ENCODE measurements at regions not wholly inside any gene's neighbourhood (a gene's known extent, or its start where the extent isn't known, plus 50 kb on each side); places are given as distances from the start of the nearest gene placed in this dataset.
"Not testable (repeated sequence)": the region's sequence is repeated elsewhere in the genome, so short reads cannot be mapped to it uniquely, and the experiment has no call there.

DNA sequence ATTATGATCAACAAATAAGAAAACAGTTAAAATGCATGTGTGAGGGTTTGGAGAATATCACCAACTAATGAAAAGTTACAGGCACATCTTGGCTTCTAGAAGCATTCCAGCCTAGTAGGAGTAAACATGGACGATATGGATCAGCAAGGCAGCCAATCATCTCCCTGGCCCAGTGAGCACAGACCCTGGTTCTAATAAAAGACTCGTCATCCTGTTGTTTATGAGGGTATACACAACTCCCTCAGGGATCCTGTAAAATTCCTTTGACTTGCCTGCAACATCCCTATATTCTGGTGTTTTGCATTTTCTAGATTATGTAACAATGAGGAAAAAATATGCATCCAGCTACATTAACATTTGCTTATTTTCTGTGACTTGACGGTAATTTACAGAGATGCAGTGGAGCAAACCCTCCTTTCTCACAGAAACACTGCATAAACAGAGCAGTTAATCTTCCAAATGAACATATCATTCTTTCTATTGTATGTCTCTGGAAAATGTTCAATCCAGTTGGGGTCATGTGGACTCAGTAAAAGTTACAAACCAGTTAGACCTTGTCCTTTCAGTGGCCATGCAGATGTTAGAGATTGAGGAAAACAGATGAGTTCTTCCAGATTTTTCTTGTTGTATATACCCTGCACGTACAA, 88.9 kb upstream of the NDP start:
- H3K9me3 ChIP-seq (ENCODE audit: control insufficient read depth, insufficient read depth, low read length): no peaks in the 10 kb centered on the region
- DNase-seq (ENCODE audit: low read depth, low spot score): no peak
- H3K4me3 ChIP-seq (ENCODE audit: low read depth, low read length): no peak overlapping the region
- TF ChIP-seq, protein P1, sequence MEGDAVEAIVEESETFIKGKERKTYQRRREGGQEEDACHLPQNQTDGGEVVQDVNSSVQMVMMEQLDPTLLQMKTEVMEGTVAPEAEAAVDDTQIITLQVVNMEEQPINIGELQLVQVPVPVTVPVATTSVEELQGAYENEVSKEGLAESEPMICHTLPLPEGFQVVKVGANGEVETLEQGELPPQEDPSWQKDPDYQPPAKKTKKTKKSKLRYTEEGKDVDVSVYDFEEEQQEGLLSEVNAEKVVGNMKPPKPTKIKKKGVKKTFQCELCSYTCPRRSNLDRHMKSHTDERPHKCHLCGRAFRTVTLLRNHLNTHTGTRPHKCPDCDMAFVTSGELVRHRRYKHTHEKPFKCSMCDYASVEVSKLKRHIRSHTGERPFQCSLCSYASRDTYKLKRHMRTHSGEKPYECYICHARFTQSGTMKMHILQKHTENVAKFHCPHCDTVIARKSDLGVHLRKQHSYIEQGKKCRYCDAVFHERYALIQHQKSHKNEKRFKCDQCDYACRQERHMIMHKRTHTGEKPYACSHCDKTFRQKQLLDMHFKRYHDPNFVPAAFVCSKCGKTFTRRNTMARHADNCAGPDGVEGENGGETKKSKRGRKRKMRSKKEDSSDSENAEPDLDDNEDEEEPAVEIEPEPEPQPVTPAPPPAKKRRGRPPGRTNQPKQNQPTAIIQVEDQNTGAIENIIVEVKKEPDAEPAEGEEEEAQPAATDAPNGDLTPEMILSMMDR (IDR thresholded peaks at IDR 0.05; ENCODE audit: low read depth, low read length): no peak
- ChIA-PET POLR2A (no interaction called here), CTCF (no interaction called here)
- no peaks in the 10 kb centered on the region for H3K27me3 ChIP-seq (ENCODE audit: control insufficient read depth, insufficient read depth, low read length)
- H3K27ac ChIP-seq (ENCODE audit: low read depth, low read length): no peak overlapping the region

DNA sequence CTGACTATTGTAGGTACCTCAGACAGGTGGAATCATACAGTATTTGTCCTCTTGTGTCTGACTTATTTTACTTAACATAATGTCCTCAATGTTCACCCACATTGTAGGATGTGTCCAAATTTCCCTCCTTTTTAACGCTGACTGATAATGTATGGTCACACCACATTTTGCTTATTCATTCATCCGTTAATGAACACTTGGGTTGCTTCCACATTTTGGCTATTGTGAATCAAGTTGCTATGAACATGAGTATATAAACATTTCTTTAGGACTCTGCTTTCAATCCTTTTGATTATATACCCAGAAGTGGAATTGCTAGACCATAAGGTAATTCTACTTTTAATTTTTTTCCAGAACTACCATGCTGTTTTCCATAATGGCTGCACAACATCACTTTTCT, 87.0 kb upstream of the NDP start:
- H3K27ac ChIP-seq (ENCODE audit: low read depth, low read length): no peak overlapping the region
- no peaks in the 10 kb centered on the region for H3K9me3 ChIP-seq (ENCODE audit: control insufficient read depth, insufficient read depth, low read length)
- POLR2A ChIA-PET: no interaction called here
- CTCF ChIA-PET: interaction anchor here (1.2 kb wide), 1 partner anchor 184 kb away, joined by 4 read pairs; no protein-coding TSS in a partner anchor
- H3K4me3 ChIP-seq (ENCODE audit: low read depth, low read length): no peak overlapping the region
- DNase-seq (ENCODE audit: low read depth, low spot score): no peak
- H3K27me3 ChIP-seq (ENCODE audit: control insufficient read depth, insufficient read depth, low read length): peaks cover 2% of the 10 kb centered on the region
- TF ChIP-seq, protein P1 (IDR thresholded peaks at IDR 0.05; ENCODE audit: low read depth, low read length): no peak

DNA sequence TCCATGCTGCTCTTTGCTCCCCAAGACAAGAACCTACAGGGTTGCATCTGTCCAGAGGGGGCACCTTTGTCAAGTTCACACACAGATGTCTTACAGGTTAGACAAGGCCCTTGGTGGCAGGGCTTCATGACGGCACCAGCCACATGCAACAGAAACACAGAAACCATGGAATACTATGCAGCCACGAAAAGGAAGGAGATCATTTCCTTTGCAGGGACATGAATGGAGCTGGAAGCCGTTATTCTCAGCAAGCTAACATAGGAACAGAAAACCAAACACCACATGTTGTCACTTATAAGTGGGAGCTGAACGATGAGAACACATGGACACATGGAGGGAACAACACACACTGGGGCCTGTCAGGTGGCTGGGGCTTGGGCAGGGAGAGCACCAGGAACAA, 85.1 kb upstream of the NDP start:
- ChIA-PET POLR2A (no interaction called here), CTCF (no interaction called here)
- no peaks in the 10 kb centered on the region for H3K9me3 ChIP-seq (ENCODE audit: control insufficient read depth, insufficient read depth, low read length)
- no peak overlapping the region for H3K4me3 ChIP-seq (ENCODE audit: low read depth, low read length)
- H3K27me3 ChIP-seq (ENCODE audit: control insufficient read depth, insufficient read depth, low read length): peaks cover 6% of the 10 kb centered on the region
- TF ChIP-seq, protein P1 (IDR thresholded peaks at IDR 0.05; ENCODE audit: low read depth, low read length): no peak
- no peak for DNase-seq (ENCODE audit: low read depth, low spot score)
- no peak overlapping the region for H3K27ac ChIP-seq (ENCODE audit: low read depth, low read length)

DNA sequence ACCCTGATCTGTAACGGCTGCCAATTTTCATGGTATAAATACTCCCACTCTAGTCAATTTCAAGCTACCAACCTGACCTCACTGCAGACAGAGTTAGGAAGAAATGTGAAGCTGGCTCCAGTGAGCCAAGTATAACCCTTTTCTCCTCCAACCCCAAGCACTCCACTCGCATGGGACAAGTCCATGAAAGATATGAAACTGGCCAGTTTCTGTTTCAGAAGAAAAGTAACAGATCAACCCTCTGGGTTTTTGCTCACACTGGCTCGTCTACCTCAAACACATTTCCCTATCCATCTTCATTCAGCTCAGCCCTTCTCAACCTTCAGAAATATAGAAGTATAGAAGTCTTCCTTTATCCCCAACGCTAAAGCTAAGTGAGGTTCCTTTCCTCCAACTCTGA, 82.4 kb upstream of the NDP start:
- ChIA-PET CTCF (no interaction called here), POLR2A (no interaction called here)
- H3K27me3 ChIP-seq (ENCODE audit: control insufficient read depth, insufficient read depth, low read length): peaks cover 6% of the 10 kb centered on the region
- TF ChIP-seq, protein P1 (IDR thresholded peaks at IDR 0.05; ENCODE audit: low read depth, low read length): no peak
- no peaks in the 10 kb centered on the region for H3K9me3 ChIP-seq (ENCODE audit: control insufficient read depth, insufficient read depth, low read length)
- DNase-seq (ENCODE audit: low read depth, low spot score): no peak
- H3K4me3 ChIP-seq (ENCODE audit: low read depth, low read length): no peak overlapping the region
- no peak overlapping the region for H3K27ac ChIP-seq (ENCODE audit: low read depth, low read length)

DNA sequence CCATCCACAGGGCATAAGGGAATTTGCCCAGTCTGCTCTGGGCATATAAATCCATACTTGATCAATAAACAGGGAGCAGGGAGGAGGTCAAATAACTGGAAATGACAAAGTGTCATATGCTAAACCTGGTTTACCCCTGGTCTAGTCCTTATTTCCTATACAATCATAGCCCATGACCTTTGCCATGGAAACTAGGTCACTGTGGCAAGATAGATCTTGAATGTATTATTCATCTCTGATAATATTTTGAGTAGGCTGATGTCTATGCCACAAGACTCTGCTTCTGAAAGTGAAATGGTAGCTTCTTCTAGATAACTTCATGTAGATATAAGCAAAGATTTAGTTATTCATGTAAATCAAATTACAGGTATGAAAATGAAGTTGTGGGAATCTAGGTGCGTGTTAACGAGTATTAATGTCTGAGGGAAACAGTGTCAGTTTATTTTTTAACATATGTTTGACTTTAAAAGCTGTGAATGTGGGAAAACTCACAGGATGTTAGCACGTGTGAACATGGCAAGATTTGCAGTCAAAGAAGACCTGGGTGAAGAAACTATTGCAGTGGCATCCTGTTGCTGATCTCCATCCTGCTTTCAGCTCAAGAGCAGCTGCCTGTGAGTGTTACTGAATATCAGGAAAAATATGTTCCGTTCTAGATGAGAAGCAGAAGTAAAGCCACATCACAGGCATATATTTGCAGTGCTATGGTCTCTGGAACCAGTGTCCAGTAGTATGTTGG, 81.8 kb upstream of the NDP start:
- POLR2A ChIA-PET: no interaction called here
- H3K27me3 ChIP-seq (ENCODE audit: control insufficient read depth, insufficient read depth, low read length): peaks cover 6% of the 10 kb centered on the region
- no peak overlapping the region for H3K4me3 ChIP-seq (ENCODE audit: low read depth, low read length)
- CTCF ChIA-PET: no interaction called here
- H3K27ac ChIP-seq (ENCODE audit: low read depth, low read length): no peak overlapping the region
- TF ChIP-seq, protein P1 (IDR thresholded peaks at IDR 0.05; ENCODE audit: low read depth, low read length): no peak
- no peak for DNase-seq (ENCODE audit: low read depth, low spot score)
- H3K9me3 ChIP-seq (ENCODE audit: control insufficient read depth, insufficient read depth, low read length): no peaks in the 10 kb centered on the region

DNA sequence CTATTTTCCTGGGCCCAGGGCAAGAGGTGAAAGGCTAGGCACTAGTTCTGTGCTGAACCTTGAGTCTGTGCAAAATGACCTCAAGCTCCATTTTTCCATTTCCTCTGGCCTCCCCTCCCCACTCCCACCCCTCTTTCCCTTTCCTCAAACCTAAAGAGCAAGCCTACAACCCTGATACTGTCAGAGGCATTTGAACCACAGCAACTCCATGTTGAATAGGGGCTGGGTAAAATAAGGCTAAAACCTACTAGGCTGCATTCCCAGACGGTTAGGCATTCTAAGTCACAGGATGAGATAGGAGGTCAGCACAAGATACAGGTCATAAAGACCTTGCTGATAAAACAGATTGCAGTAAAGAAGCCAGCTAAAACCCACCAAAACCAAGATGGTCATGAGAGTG, 71.9 kb upstream of the NDP start:
- H3K4me3 ChIP-seq (ENCODE audit: low read depth, low read length); CTCF ChIA-PET: not testable (repeated sequence)

More for the DNA sequence above, 71.9 kb upstream of the NDP start:
- H3K27me3 ChIP-seq (ENCODE audit: control insufficient read depth, insufficient read depth, low read length); H3K9me3 ChIP-seq (ENCODE audit: control insufficient read depth, insufficient read depth, low read length); POLR2A ChIA-PET; H3K27ac ChIP-seq (ENCODE audit: low read depth, low read length); DNase-seq (ENCODE audit: low read depth, low spot score): not testable (repeated sequence)
